CD14-positive monocyte (primary cell): ENCODE measurements at regions not wholly inside any gene's neighbourhood (a gene's known extent, or its start where the extent isn't known, plus 50 kb on each side); places are given as distances from the start of the nearest gene placed in this dataset.

ENCODE experiments used
- DNase-seq, 3 donors: peaks; one replicate each; pipeline ENCODE4 v3.0.0-alpha.2; 2011 to 2022
- H2AFZ ChIP-seq: 2 replicates; pipeline ENCODE4 v1.6.0; 2012; ENCODE audit warnings: mild to moderate bottlenecking, low read depth, low read length, inconsistent platforms; ENCODE audit not compliant: insufficient read depth, poor library complexity, severe bottlenecking
- H3K27ac ChIP-seq, 2 donors: 1 replicate in 1 of 2; 2 replicates in 1 of 2; pipeline ENCODE4 v1.5.1; 2012 to 2013; ENCODE audit warnings: low read length in 2 of 2, control low read depth in 1 of 2, inconsistent platforms in 1 of 2, low read depth in 1 of 2, mild to moderate bottlenecking in 1 of 2
- H3K27me3 ChIP-seq, 2 donors: one replicate each; pipeline versions ENCODE4 v1.6.0 to v1.6.1; 2011 to 2013; ENCODE audit warnings: low read length in 2 of 2; ENCODE audit not compliant: control insufficient read depth in 2 of 2, insufficient read depth in 2 of 2
- H3K36me3 ChIP-seq, 2 donors: replicated peaks in 1 of 2; 1 replicate in 1 of 2; 2 replicates in 1 of 2; pipeline versions ENCODE4 v1.5.1 to v1.6.1; 2012 to 2013; ENCODE audit warnings: low read length in 2 of 2, control low read depth in 1 of 2, inconsistent platforms in 1 of 2, mild to moderate bottlenecking in 1 of 2; ENCODE audit not compliant: insufficient read depth in 2 of 2, control insufficient read depth in 1 of 2
- H3K4me1 ChIP-seq, 2 donors: 1 replicate in 1 of 2; 2 replicates in 1 of 2; pipeline versions ENCODE4 v1.5.1 to v1.6.1; 2012 to 2013; ENCODE audit warnings: low read length in 2 of 2, control low read depth in 1 of 2, inconsistent platforms in 1 of 2, mild to moderate bottlenecking in 1 of 2, moderate library complexity in 1 of 2; ENCODE audit not compliant: insufficient read depth in 2 of 2, control insufficient read depth in 1 of 2
- H3K4me2 ChIP-seq: replicated peaks from 2 replicates; pipeline ENCODE3; 2012; ENCODE audit warnings: low read length, moderate library complexity, mild to moderate bottlenecking; ENCODE audit not compliant: poor library complexity, severe bottlenecking; ENCODE audit errors: extremely low read depth
- H3K4me3 ChIP-seq, 3 experiments: fragments of 200-600 bp in 1 of 3; sonication (generic) in 1 of 3; replicated peaks in 1 of 3; 1 replicate in 2 of 3; 2 replicates in 1 of 3; pipeline ENCODE4 v1.5.1; 2011 to 2013; ENCODE audit warnings: low read length in 3 of 3, mild to moderate bottlenecking in 3 of 3, control low read depth in 2 of 3, low read depth in 2 of 3, inconsistent platforms in 1 of 3, moderate library complexity in 1 of 3
- H3K79me2 ChIP-seq: 2 replicates; pipeline ENCODE4 v1.6.0; 2012; ENCODE audit warnings: mild to moderate bottlenecking, control low read depth, inconsistent platforms, low read length, moderate library complexity; ENCODE audit not compliant: insufficient read depth
- H3K9ac ChIP-seq: 2 replicates; pipeline ENCODE4 v1.6.0; 2017; ENCODE audit warnings: low read length, mild to moderate bottlenecking; ENCODE audit not compliant: insufficient read depth, poor library complexity, severe bottlenecking
- H3K9me3 ChIP-seq, 2 donors: replicated peaks in 1 of 2; 1 replicate in 1 of 2; 2 replicates in 1 of 2; pipeline versions ENCODE4 v1.5.1 to v1.6.1; 2012 to 2013; ENCODE audit warnings: low read length in 2 of 2, control low read depth in 1 of 2; ENCODE audit not compliant: control insufficient read depth in 1 of 2, insufficient read depth in 1 of 2
- H4K20me1 ChIP-seq: 2 replicates; pipeline ENCODE4 v1.6.0; 2012; ENCODE audit warnings: mild to moderate bottlenecking, low read length, control low read depth, moderate library complexity; ENCODE audit not compliant: insufficient read depth
- H3K27ac Mint-ChIP-seq, 7 donors: one replicate each; pipeline ENCODE4 v1.8.0; 2020; ENCODE audit warnings: mild to moderate bottlenecking in 7 of 7, mixed read lengths in 7 of 7, moderate library complexity in 6 of 7, inconsistent platforms in 2 of 7
- H3K27me3 Mint-ChIP-seq, 3 donors: one replicate each; pipeline ENCODE4 v1.8.0; 2021 to 2022; ENCODE audit warnings: low read depth in 3 of 3, mild to moderate bottlenecking in 3 of 3, mixed read lengths in 3 of 3, moderate library complexity in 3 of 3, inconsistent platforms in 1 of 3
- H3K36me3 Mint-ChIP-seq, 2 donors: one replicate each; pipeline ENCODE4 v1.8.0; 2020; ENCODE audit warnings: mixed read lengths in 2 of 2, inconsistent platforms in 1 of 2, mild to moderate bottlenecking in 1 of 2
- H3K4me1 Mint-ChIP-seq: one replicate; pipeline ENCODE4 v1.8.0; 2020; ENCODE audit warnings: mild to moderate bottlenecking, mixed read lengths
- H3K4me3 Mint-ChIP-seq, 2 donors: one replicate each; pipeline ENCODE4 v1.8.0; 2020; ENCODE audit warnings: mild to moderate bottlenecking in 2 of 2, mixed read lengths in 2 of 2, moderate library complexity in 1 of 2
- H3K9me3 Mint-ChIP-seq, 7 donors: one replicate each; pipeline ENCODE4 v1.8.0; 2020 to 2022; ENCODE audit warnings: mixed read lengths in 7 of 7, mild to moderate bottlenecking in 6 of 7, moderate library complexity in 6 of 7, inconsistent platforms in 2 of 7
- CTCF ChIP-seq: fragments of 200-600 bp; IDR thresholded peaks from one replicate; pipeline ENCODE4 v1.8.0; 2022; ENCODE audit warnings: antibody characterized with exemption, mild to moderate bottlenecking
- WGBS: methylation state at CpG from one replicate; pipeline ENCODE4 v1.1.5; 2013; ENCODE audit warnings: missing lambda C conversion rate; ENCODE audit not compliant: insufficient coverage; 5-methylcytosine and 5-hydroxymethylcytosine counted together
- intact Hi-C, 2 donors: fragments of 100-400 bp; cut with micrococcal nuclease; formaldehyde crosslinking; loops; one replicate each; pipeline versions ENCODE4 v1.15.0 to v1.15.1; 2023

DNA sequence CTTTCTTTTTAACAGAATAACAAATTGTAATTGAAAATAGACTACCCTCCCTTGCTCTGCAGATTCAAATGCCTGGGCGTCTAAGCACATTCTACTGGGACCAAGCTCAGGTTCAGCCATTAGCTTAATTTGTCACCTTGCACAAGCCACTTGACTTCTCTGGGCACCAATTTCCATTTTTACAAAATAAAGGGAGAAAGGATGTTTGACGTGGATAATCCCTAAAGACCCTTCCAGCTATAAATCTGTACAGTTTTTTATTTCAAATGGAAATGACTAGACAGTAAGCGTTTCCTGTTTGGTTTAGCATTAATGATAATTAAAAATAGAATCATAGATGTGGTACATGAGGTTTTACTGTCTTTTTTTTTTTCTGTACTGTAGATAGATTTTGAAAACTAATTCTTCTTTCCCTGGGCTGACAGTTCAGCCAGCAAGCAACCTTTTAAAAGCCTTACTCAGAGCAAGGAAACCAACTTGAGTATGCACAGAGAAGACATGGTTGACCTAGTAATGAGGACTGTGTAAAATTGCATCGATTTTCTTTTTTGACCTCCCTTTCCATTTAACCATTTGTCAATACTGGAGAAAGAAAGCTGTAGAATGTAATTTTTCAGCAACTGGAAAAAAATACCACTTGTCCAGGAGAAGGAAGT lies 1329.5 kb upstream of the CDH8 start:
- no peaks in the 10 kb centered on the region for H3K36me3 Mint-ChIP-seq
- intact Hi-C loops: no loop called here
- no peak for TF ChIP-seq CTCF
- Histone ChIP-seq H3K27me3 (no peaks in the 10 kb centered on the region), H3K79me2 (no peaks in the 10 kb centered on the region), H4K20me1 (no peaks in the 10 kb centered on the region), H3K4me1 (no peaks in the 10 kb centered on the region), H3K27ac (no peak overlapping the region), H3K9ac (no peak overlapping the region), H3K4me3 (no peak overlapping the region), H3K4me2 (no peak overlapping the region), H3K9me3 (no peaks in the 10 kb centered on the region), H2AFZ (no peak overlapping the region), H3K36me3 (no peaks in the 10 kb centered on the region)
- H3K27ac Mint-ChIP-seq: no peak overlapping the region
- H3K4me3 Mint-ChIP-seq: no peak overlapping the region
- H3K27me3 Mint-ChIP-seq: no peaks in the 10 kb centered on the region
- WGBS: no CpG with 5 or more reads among the region's 4 CpGs
- H3K9me3 Mint-ChIP-seq: no peaks in the 10 kb centered on the region
- H3K4me1 Mint-ChIP-seq: no peaks in the 10 kb centered on the region
- DNase-seq: no peak

GRCh38 chr16:63363738-63364137 lies 1327.5 kb upstream of the CDH8 start:
- H3K4me3 Mint-ChIP-seq: no peak overlapping the region
- Histone ChIP-seq H3K4me2 (no peak overlapping the region), H3K27ac (no peak overlapping the region), H3K4me1 (no peaks in the 10 kb centered on the region), H3K4me3 (no peak overlapping the region), H3K36me3 (no peaks in the 10 kb centered on the region), H3K9me3 (no peaks in the 10 kb centered on the region), H3K27me3 (no peaks in the 10 kb centered on the region), H2AFZ (no peak overlapping the region), H4K20me1 (no peaks in the 10 kb centered on the region), H3K9ac (no peak overlapping the region), H3K79me2 (no peaks in the 10 kb centered on the region)
- intact Hi-C loops: no loop called here
- H3K9me3 Mint-ChIP-seq: no peaks in the 10 kb centered on the region
- no CpG with 5 or more reads among the region's 4 CpGs for WGBS
- H3K4me1 Mint-ChIP-seq: no peaks in the 10 kb centered on the region
- no peaks in the 10 kb centered on the region for H3K36me3 Mint-ChIP-seq
- no peak for DNase-seq
- no peak for TF ChIP-seq CTCF
- no peak overlapping the region for H3K27ac Mint-ChIP-seq
- peaks cover 0 to 3% (median 0%) of the 10 kb centered on the region in 3 donors for H3K27me3 Mint-ChIP-seq
